C4-2B (cell line): ENCODE measurements at regions not wholly inside any gene's neighbourhood (a gene's known extent, or its start where the extent isn't known, plus 50 kb on each side); places are given as distances from the start of the nearest gene placed in this dataset.
"Not testable (repeated sequence)": the region's sequence is repeated elsewhere in the genome, so short reads cannot be mapped to it uniquely, and the experiment has no call there.

Experiments
- H3K27ac ChIP-seq: fragments of 450-650 bp; 2 replicates; pipeline ENCODE4 v1.5.1; 2017
- ZFX ChIP-seq: fragments of 450-650 bp; IDR thresholded peaks from 2 replicates; pipeline ENCODE4 v1.6.1; 2017
- TF ChIP-seq, protein P1 (sequence below): fragments of 450-650 bp; conservative IDR thresholded peaks from 2 replicates; pipeline ENCODE4 v1.5.1; 2017; ENCODE audit warnings: mild to moderate bottlenecking

DNA sequence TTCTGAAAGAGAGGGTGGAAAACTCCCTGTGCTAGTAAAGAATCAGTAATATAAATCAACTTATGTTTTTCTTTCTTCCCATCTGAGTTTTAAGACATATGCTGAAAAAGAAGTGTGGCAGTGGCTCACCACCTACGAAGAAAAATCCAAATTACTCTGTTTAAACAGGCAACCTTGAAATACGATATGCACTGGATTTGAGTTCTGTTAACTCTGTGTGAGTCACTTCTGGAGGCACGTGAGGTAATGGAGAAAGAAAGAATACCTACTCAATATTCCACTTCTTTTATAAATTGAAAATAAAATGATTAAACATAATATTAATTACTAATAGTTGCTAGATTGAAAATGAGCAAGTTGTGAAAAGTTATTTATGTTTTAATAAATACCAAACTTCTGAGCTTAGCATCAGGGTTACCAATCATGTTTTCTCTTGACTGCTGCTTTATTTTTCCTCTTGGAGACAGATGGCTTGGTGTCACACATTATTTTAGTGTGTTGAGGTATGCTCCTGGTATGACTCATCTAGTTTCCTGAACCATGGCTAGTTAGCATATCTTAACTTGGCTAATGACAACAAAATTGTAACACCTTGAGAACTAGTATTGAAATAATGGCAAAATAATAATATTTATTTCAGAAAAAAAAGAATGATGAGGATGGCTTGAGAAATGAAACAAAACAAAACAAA lies 1705.5 kb upstream of the PIK3C3 start:
- H3K27ac ChIP-seq: no peak overlapping the region

DNA sequence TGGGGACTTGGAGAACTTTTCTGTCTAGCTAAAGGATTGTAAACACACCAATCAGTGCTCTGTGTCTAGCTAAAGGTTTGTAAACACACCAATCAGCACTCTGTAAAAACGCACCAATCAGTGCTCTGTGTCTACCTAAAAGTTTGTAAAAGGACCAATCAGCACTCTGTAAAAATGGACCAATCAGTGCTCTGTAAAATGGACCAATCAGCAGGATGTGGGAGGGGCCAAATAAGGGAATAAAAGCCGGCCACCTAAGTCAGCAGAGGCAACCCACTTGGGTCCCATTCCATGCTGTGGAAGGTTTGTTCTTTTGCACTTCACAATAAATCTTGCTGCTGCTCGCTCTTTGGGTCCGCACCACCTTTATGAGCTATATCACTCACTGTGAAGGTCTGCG lies 1709.4 kb upstream of the PIK3C3 start:
- H3K27ac ChIP-seq: not testable (repeated sequence)

More for the DNA sequence above, 1705.5 kb upstream of the PIK3C3 start:
- no peak for TF ChIP-seq ZFX
- TF ChIP-seq, protein P1, sequence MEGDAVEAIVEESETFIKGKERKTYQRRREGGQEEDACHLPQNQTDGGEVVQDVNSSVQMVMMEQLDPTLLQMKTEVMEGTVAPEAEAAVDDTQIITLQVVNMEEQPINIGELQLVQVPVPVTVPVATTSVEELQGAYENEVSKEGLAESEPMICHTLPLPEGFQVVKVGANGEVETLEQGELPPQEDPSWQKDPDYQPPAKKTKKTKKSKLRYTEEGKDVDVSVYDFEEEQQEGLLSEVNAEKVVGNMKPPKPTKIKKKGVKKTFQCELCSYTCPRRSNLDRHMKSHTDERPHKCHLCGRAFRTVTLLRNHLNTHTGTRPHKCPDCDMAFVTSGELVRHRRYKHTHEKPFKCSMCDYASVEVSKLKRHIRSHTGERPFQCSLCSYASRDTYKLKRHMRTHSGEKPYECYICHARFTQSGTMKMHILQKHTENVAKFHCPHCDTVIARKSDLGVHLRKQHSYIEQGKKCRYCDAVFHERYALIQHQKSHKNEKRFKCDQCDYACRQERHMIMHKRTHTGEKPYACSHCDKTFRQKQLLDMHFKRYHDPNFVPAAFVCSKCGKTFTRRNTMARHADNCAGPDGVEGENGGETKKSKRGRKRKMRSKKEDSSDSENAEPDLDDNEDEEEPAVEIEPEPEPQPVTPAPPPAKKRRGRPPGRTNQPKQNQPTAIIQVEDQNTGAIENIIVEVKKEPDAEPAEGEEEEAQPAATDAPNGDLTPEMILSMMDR: no peak

DNA sequence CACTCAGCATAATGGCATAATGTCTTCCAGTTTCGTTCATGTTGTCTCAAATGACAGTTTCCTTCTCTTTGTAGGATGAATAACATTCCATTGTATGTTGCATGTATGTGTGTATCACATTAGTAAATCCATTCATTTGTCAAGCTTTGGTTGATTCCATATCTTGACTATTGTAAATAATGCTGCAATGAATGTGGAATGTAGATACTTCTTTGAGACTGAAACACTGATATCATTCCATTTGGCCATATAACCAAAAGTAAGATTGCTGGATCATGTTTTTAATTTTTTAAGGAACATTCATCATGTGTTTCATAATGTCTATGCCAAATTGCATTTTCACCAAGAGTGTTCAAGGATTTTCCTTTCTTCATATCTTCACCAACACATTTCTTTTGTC lies 1711.4 kb upstream of the PIK3C3 start:
- no peak for TF ChIP-seq ZFX
- TF ChIP-seq, protein P1: no peak

DNA sequence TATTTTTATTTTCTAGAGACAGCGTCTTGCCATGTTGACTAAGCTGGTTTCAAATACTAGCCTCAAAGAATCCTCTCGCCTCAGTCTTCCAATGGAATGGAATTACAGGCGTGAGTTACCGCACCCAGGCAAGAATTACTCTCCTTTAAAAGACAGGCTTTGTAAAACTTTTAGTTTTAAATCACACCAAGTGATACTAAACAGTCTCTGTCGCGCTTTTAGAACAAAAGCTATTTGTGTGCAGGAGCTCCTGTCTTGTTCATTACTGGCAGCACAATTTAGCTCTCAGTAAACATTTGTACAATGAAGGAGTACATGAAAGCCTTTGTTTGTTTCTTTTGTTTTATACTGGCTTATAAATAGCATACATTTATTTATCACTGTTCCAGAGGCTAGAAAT lies 1719.2 kb upstream of the PIK3C3 start:
- H3K27ac ChIP-seq: no peak overlapping the region
- TF ChIP-seq ZFX: no peak
- TF ChIP-seq, protein P1: no peak

More for the DNA sequence above, 1711.4 kb upstream of the PIK3C3 start:
- H3K27ac ChIP-seq: no peak overlapping the region

DNA sequence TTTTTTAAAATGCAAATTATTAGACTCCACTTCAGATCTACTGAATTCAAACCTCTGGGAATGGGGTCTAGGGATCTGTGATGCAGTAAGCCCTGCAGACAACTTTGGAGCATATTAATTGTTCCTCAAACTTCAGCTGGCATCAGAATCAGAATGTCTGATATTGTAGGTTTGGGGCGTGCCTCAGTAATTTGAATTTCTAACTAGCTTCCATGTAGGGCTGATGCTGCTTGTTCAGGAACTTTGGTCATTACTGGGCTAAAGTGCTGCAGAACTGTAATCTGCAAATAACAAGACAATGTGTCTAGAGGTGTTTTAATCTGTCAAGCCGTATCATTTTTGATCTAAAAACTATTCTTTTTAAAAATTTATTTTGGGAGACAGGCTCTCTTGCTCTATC lies 1719.7 kb upstream of the PIK3C3 start:
- no peak overlapping the region for H3K27ac ChIP-seq
- TF ChIP-seq, protein P1: no peak
- TF ChIP-seq ZFX: no peak

DNA sequence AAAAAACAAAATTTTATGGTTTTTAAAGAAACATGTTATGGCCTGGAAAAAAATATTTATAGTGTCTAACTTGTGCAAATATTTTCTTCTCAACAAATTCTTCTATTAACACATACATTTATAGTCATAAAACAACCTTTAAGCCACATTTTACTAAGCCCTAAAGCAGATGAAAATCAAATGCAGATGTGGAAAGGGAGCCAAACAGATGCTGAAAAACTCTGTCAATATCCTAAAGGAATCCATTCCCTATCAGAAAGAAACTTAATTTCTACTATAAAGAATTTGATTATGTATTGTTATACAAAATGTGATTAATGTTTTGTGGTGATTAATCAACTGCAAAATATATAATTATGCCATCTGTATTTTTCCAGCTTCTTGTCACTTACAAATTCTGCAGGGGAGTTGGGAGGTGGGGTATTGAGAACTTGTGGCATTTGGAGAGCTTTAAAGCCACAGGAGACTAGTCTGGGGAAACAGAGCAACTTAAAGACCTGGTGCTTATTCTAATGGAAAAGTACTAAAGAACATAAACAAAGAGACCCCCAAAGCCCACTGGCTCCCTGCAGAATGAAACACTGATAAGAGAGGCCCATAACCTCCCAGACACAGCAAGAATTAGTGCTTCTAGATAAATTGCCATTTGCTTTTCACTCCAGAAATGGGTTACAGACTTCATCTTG lies 1721.0 kb upstream of the PIK3C3 start:
- no peak overlapping the region for H3K27ac ChIP-seq
- no peak for TF ChIP-seq ZFX
- TF ChIP-seq, protein P1: no peak

DNA sequence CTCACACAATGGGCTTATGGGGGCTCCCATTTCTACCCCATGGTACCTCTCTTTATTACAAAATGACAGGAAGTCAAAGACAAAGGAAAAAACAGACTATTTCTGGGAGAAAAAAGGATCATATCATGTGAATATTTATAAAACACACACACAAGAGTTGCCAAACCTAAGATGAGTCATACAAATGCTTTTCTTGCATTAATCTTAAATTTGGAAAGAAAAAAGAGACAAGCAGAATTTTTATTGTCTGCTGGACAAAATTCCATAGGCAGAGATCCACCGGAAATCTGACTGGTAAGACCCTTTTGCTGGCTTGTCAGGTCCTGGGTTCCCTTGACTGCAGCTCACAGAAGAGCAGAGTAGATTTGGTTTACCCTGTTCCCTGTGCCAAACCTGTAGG lies 1732.3 kb upstream of the PIK3C3 start:
- no peak overlapping the region for H3K27ac ChIP-seq
- TF ChIP-seq, protein P1: no peak
- no peak for TF ChIP-seq ZFX

DNA sequence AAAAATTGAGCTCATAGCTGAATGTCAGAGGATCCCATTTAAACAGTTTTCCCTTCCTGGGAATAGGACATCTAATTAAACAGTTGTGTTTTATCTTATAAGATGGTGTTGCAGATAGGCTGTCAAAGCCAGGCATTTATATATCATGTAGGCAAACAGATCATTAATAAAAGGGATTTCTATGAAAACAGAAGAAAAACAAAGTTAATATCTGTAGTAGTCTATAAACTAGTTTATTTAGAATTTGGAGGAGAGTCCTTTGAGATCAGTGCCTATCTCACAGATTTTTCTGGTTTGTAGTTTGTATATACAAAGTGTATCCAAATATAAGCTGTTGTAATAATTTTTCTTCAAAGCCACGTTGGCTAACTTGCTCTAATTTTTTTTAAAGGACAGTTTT lies 1738.2 kb upstream of the PIK3C3 start:
- no peak for TF ChIP-seq ZFX
- TF ChIP-seq, protein P1: no peak
- no peak overlapping the region for H3K27ac ChIP-seq
